ENCODE measurements at regions not wholly inside any gene's neighbourhood (a gene's known extent, or its start where the extent isn't known, plus 50 kb on each side); places are given as distances from the start of the nearest gene placed in this dataset.
A peak's percentile ranks its signal among the peaks of the same experiment; 100 is the strongest.

GRCh38 chr4:38523524-38524448, 140.2 kb upstream of the KLF3 start (continued):
- no peak for TF ChIP-seq NR2F6 (CRISPR knock-in tag; IDR thresholded peaks at IDR 0.05)
- TF ChIP-seq, protein P1, sequence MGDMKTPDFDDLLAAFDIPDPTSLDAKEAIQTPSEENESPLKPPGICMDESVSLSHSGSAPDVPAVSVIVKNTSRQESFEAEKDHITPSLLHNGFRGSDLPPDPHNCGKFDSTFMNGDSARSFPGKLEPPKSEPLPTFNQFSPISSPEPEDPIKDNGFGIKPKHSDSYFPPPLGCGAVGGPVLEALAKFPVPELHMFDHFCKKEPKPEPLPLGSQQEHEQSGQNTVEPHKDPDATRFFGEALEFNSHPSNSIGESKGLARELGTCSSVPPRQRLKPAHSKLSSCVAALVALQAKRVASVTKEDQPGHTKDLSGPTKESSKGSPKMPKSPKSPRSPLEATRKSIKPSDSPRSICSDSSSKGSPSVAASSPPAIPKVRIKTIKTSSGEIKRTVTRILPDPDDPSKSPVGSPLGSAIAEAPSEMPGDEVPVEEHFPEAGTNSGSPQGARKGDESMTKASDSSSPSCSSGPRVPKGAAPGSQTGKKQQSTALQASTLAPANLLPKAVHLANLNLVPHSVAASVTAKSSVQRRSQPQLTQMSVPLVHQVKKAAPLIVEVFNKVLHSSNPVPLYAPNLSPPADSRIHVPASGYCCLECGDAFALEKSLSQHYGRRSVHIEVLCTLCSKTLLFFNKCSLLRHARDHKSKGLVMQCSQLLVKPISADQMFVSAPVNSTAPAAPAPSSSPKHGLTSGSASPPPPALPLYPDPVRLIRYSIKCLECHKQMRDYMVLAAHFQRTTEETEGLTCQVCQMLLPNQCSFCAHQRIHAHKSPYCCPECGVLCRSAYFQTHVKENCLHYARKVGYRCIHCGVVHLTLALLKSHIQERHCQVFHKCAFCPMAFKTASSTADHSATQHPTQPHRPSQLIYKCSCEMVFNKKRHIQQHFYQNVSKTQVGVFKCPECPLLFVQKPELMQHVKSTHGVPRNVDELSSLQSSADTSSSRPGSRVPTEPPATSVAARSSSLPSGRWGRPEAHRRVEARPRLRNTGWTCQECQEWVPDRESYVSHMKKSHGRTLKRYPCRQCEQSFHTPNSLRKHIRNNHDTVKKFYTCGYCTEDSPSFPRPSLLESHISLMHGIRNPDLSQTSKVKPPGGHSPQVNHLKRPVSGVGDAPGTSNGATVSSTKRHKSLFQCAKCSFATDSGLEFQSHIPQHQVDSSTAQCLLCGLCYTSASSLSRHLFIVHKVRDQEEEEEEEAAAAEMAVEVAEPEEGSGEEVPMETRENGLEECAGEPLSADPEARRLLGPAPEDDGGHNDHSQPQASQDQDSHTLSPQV (IDR thresholded peaks at IDR 0.05) = peak; percentile 94
- TF ChIP-seq EHMT2 (IDR thresholded peaks at IDR 0.05) = no peak
- no peak for TF ChIP-seq ZKSCAN3 (CRISPR knock-in tag; IDR thresholded peaks at IDR 0.05)
- TF ChIP-seq, protein P2, sequence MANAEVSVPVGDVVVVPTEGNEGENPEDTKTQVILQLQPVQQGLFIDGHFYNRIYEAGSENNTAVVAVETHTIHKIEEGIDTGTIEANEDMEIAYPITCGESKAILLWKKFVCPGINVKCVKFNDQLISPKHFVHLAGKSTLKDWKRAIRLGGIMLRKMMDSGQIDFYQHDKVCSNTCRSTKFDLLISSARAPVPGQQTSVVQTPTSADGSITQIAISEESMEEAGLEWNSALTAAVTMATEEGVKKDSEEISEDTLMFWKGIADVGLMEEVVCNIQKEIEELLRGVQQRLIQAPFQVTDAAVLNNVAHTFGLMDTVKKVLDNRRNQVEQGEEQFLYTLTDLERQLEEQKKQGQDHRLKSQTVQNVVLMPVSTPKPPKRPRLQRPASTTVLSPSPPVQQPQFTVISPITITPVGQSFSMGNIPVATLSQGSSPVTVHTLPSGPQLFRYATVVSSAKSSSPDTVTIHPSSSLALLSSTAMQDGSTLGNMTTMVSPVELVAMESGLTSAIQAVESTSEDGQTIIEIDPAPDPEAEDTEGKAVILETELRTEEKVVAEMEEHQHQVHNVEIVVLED (CRISPR knock-in tag; IDR thresholded peaks at IDR 0.05) = no peak
- no peak for TF ChIP-seq TARDBP (IDR thresholded peaks at IDR 0.05)
- TF ChIP-seq BRF2 (IDR thresholded peaks at IDR 0.05; ENCODE audit: borderline replicate concordance, insufficient read depth, insufficient read length) = no peak
- no peak for TF ChIP-seq MXI1 (IDR thresholded peaks at IDR 0.05; ENCODE audit: low read depth, low read length)
- TF ChIP-seq ILF3 (IDR thresholded peaks at IDR 0.05; ENCODE audit: borderline replicate concordance) = no peak
- TF ChIP-seq HOXB6 (CRISPR knock-in tag; IDR thresholded peaks at IDR 0.05; ENCODE audit: borderline replicate concordance) = no peak
- TF ChIP-seq SRSF3 (IDR thresholded peaks at IDR 0.05; ENCODE audit: insufficient read depth, low read length) = no peak
- peak; percentile 98 for TF ChIP-seq MAFG (tag; conservative IDR thresholded peaks at IDR 0.05)
- TF ChIP-seq ATF7 (IDR thresholded peaks at IDR 0.05) = peak; percentile 62; the same call in 1 of the 2 replicates
- TF ChIP-seq PML (IDR thresholded peaks at IDR 0.05; ENCODE audit: low read length) = peak; percentile 33; the same call in 1 of the 2 replicates
- TF ChIP-seq, protein P3, sequence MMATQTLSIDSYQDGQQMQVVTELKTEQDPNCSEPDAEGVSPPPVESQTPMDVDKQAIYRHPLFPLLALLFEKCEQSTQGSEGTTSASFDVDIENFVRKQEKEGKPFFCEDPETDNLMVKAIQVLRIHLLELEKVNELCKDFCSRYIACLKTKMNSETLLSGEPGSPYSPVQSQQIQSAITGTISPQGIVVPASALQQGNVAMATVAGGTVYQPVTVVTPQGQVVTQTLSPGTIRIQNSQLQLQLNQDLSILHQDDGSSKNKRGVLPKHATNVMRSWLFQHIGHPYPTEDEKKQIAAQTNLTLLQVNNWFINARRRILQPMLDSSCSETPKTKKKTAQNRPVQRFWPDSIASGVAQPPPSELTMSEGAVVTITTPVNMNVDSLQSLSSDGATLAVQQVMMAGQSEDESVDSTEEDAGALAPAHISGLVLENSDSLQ (IDR thresholded peaks at IDR 0.05) = peak; percentile 42
- TF ChIP-seq, protein P4, sequence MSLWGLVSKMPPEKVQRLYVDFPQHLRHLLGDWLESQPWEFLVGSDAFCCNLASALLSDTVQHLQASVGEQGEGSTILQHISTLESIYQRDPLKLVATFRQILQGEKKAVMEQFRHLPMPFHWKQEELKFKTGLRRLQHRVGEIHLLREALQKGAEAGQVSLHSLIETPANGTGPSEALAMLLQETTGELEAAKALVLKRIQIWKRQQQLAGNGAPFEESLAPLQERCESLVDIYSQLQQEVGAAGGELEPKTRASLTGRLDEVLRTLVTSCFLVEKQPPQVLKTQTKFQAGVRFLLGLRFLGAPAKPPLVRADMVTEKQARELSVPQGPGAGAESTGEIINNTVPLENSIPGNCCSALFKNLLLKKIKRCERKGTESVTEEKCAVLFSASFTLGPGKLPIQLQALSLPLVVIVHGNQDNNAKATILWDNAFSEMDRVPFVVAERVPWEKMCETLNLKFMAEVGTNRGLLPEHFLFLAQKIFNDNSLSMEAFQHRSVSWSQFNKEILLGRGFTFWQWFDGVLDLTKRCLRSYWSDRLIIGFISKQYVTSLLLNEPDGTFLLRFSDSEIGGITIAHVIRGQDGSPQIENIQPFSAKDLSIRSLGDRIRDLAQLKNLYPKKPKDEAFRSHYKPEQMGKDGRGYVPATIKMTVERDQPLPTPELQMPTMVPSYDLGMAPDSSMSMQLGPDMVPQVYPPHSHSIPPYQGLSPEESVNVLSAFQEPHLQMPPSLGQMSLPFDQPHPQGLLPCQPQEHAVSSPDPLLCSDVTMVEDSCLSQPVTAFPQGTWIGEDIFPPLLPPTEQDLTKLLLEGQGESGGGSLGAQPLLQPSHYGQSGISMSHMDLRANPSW (CRISPR knock-in tag; IDR thresholded peaks at IDR 0.05) = no peak
- peak; percentile 57 for TF ChIP-seq ZNF384 (IDR thresholded peaks at IDR 0.05; ENCODE audit: low read depth, low read length)
- peak; percentile 73 for TF ChIP-seq ELF2 (CRISPR knock-in tag; IDR thresholded peaks at IDR 0.05)

Measured in K562 (cell line).